IMR-90 (cell line): ENCODE measurements at regions not wholly inside any gene's neighbourhood (a gene's known extent, or its start where the extent isn't known, plus 50 kb on each side); places are given as distances from the start of the nearest gene placed in this dataset.

ENCODE experiments used
- BHLHE40 ChIP-seq: fragments of 150-350 bp; IDR thresholded peaks from 2 replicates; pipeline ENCODE4 v1.6.1; 2016; ENCODE audit warnings: mild to moderate bottlenecking, low read depth, low read length
- CEBPB ChIP-seq: IDR thresholded peaks from 2 replicates; pipeline ENCODE4 v1.6.1; 2012; ENCODE audit warnings: low read depth, low read length, improper control_type of control experiment
- CHD1 ChIP-seq: IDR thresholded peaks from 2 replicates; pipeline ENCODE4 v1.6.1; 2012; ENCODE audit warnings: low read depth, low read length, improper control_type of control experiment
- CTCF ChIP-seq: conservative IDR thresholded peaks from 2 replicates; pipeline ENCODE4 v1.5.1; 2012; ENCODE audit warnings: mild to moderate bottlenecking, low read depth, low read length, improper control_type of control experiment
- ELK1 ChIP-seq: fragments of 150-350 bp; IDR thresholded peaks from 2 replicates; pipeline ENCODE4 v1.6.1; 2016; ENCODE audit warnings: low read depth, mild to moderate bottlenecking, low read length, moderate library complexity, borderline replicate concordance
- FOS ChIP-seq: fragments of 150-350 bp; IDR thresholded peaks from 2 replicates; pipeline ENCODE4 v1.6.1; 2016; ENCODE audit warnings: low read depth, low read length
- MAFK ChIP-seq: IDR thresholded peaks from 2 replicates; pipeline ENCODE4 v1.6.1; 2012; ENCODE audit warnings: low read depth, low read length, improper control_type of control experiment
- MAZ ChIP-seq: IDR thresholded peaks from 2 replicates; pipeline ENCODE4 v1.6.1; 2012; ENCODE audit warnings: low read depth, mild to moderate bottlenecking, low read length, improper control_type of control experiment, moderate library complexity, borderline replicate concordance
- MXI1 ChIP-seq: IDR thresholded peaks from 2 replicates; pipeline ENCODE4 v1.6.1; 2012; ENCODE audit warnings: low read depth, mild to moderate bottlenecking, low read length, moderate library complexity, borderline replicate concordance
- POLR2A ChIP-seq: IDR thresholded peaks from 2 replicates; pipeline ENCODE4 v1.6.1; 2012; ENCODE audit warnings: mild to moderate bottlenecking, low read depth, low read length
- RAD21 ChIP-seq: IDR thresholded peaks from 2 replicates; pipeline ENCODE4 v1.6.1; 2012; ENCODE audit warnings: low read length, improper control_type of control experiment
- RCOR1 ChIP-seq: IDR thresholded peaks from 2 replicates; pipeline ENCODE4 v1.6.1; 2012; ENCODE audit warnings: mild to moderate bottlenecking, low read length, improper control_type of control experiment; ENCODE audit not compliant: insufficient replicate concordance

- TF ChIP-seq POLR2A (no peak), CTCF (no peak), BHLHE40 (no peak), MXI1 (no peak), MAFK (no peak), CEBPB (no peak), FOS (no peak), RAD21 (no peak), RCOR1 (no peak), CHD1 (no peak), MAZ (no peak), ELK1 (no peak)
Measured at GRCh38 chr2:128754246-128754724, 435.6 kb upstream of the HS6ST1 start.
